PC-3 (cell line): ENCODE measurements at regions not wholly inside any gene's neighbourhood (a gene's known extent, or its start where the extent isn't known, plus 50 kb on each side); places are given as distances from the start of the nearest gene placed in this dataset.
"Not testable (repeated sequence)": the region's sequence is repeated elsewhere in the genome, so short reads cannot be mapped to it uniquely, and the experiment has no call there.

Source experiments
- ATAC-seq: fragments of 200-7000 bp; cut with Tn5 transposase; 2 replicates; pipeline ENCODE4 v1.9.1; 2020; ENCODE audit warnings: mild to moderate bottlenecking, moderate library complexity
- BruUV-seq: library from RNA; stranded (reverse); fragments of 400-500 nt; replicated peaks from 2 replicates; lab custom pipeline; 2021; lab: Mats Ljungman, UMichigan
- CTCF ChIA-PET: fragments of 300-600 bp; sonication (Branson Sonifier 250); formaldehyde crosslinking; loops from one replicate; lab custom pipeline; 2022; ENCODE audit warnings: antibody characterized with exemption; lab: Charles Lee
- POLR2A ChIA-PET: fragments of 300-600 bp; sonication (Branson Sonifier 250); formaldehyde crosslinking; loops from one replicate; lab custom pipeline; 2022; ENCODE audit warnings: antibody characterized with exemption; ENCODE audit not compliant: unreplicated experiment; lab: Charles Lee
- DNase-seq: peaks from one replicate; pipeline ENCODE4 v3.0.0-alpha.2; 2015
- H2AFZ ChIP-seq: fragments of 300-600 bp; sonication (generic); 2 replicates; pipeline ENCODE4 v1.6.0; 2016; ENCODE audit warnings: antibody characterized with exemption, low read length
- H3F3A ChIP-seq: fragments of 300-600 bp; sonication (generic); one replicate; pipeline ENCODE4 v1.6.0; 2017; ENCODE audit warnings: antibody characterized with exemption, low read length, control low read depth, mild to moderate bottlenecking; ENCODE audit not compliant: unreplicated experiment
- H3K27ac ChIP-seq: fragments of 300-600 bp; sonication (generic); 2 replicates; pipeline ENCODE4 v1.5.1; 2016; ENCODE audit warnings: mild to moderate bottlenecking, low read length
- H3K27me3 ChIP-seq: fragments of 300-600 bp; sonication (generic); 2 replicates; pipeline ENCODE4 v1.6.1; 2016; ENCODE audit warnings: low read length, mixed read lengths
- H3K36me3 ChIP-seq: fragments of 300-600 bp; sonication (generic); 2 replicates; pipeline ENCODE4 v1.6.1; 2016; ENCODE audit warnings: low read depth, mixed run types, low read length, mixed read lengths
- H3K4me1 ChIP-seq: fragments of 300-600 bp; sonication (generic); 2 replicates; pipeline ENCODE4 v1.5.1; 2016; ENCODE audit warnings: low read length; ENCODE audit not compliant: insufficient read depth
- H3K4me2 ChIP-seq: fragments of 300-600 bp; sonication (generic); 2 replicates; pipeline ENCODE4 v1.6.0; 2016; ENCODE audit warnings: low read length
- H3K4me3 ChIP-seq: fragments of 300-600 bp; sonication (generic); 2 replicates; pipeline ENCODE4 v1.5.1; 2016; ENCODE audit warnings: mild to moderate bottlenecking, low read length, mixed read lengths
- H3K79me2 ChIP-seq: fragments of 300-600 bp; sonication (generic); 2 replicates; pipeline ENCODE4 v1.6.1; 2017; ENCODE audit warnings: low read length, mixed read lengths
- H3K9ac ChIP-seq: fragments of 300-600 bp; sonication (generic); 2 replicates; pipeline ENCODE4 v1.6.0; 2016; ENCODE audit warnings: mild to moderate bottlenecking, low read length
- H3K9me2 ChIP-seq: fragments of 300-600 bp; sonication (generic); replicated peaks from 2 replicates; pipeline ENCODE4 v1.6.1; 2016; ENCODE audit warnings: mixed run types, low read length, mixed read lengths
- H3K9me3 ChIP-seq: fragments of 300-600 bp; sonication (generic); 2 replicates; pipeline ENCODE4 v1.6.1; 2016; ENCODE audit warnings: low read length, mixed read lengths
- H4K20me1 ChIP-seq: fragments of 300-600 bp; sonication (generic); 2 replicates; pipeline ENCODE4 v1.6.1; 2016; ENCODE audit warnings: low read length, mixed read lengths
- CTCF ChIP-seq: fragments of 300-600 bp; sonication (generic); conservative IDR thresholded peaks from 2 replicates; pipeline ENCODE4 v1.5.1; 2017; ENCODE audit warnings: antibody characterized with exemption, low read depth, mild to moderate bottlenecking, low read length
- EZH2 ChIP-seq: fragments of 300-600 bp; sonication (generic); IDR thresholded peaks from one replicate; pipeline ENCODE4 v1.6.1; 2017; ENCODE audit warnings: antibody characterized with exemption, mild to moderate bottlenecking, low read length; ENCODE audit not compliant: unreplicated experiment
- EZH2phosphoT487 ChIP-seq: fragments of 300-600 bp; sonication (generic); IDR thresholded peaks from 2 replicates; pipeline ENCODE4 v1.6.1; 2018; ENCODE audit warnings: mild to moderate bottlenecking, antibody characterized with exemption, low read length, borderline replicate concordance
- intact Hi-C: fragments of 100-400 bp; cut with micrococcal nuclease; formaldehyde crosslinking; loops from 2 replicates; pipeline ENCODE4 v1.9.0; 2023

GRCh38 chr12:59357811-59358210 is 238.0 kb upstream of the SLC16A7 start:
- CTCF ChIA-PET: no interaction called here
- Histone ChIP-seq H4K20me1 (no peaks in the 10 kb centered on the region), H3K36me3 (no peaks in the 10 kb centered on the region), H2AFZ (no peak overlapping the region), H3K9me3 (no peaks in the 10 kb centered on the region), H3K79me2 (no peaks in the 10 kb centered on the region), H3K4me3 (no peak overlapping the region), H3F3A (no peaks in the 10 kb centered on the region), H3K4me1 (no peaks in the 10 kb centered on the region), H3K27ac (no peak overlapping the region), H3K9ac (no peak overlapping the region), H3K4me2 (no peak overlapping the region), H3K27me3 (no peaks in the 10 kb centered on the region), H3K9me2 (no peaks in the 10 kb centered on the region)
- TF ChIP-seq EZH2phosphoT487: no peak
- no peak for TF ChIP-seq CTCF
- no peak for TF ChIP-seq EZH2
- ATAC-seq: no peak
- POLR2A ChIA-PET: no interaction called here
- intact Hi-C loops: no loop called here
- no TSS peak for BruUV-seq
- DNase-seq: no peak

- H2AFZ ChIP-seq, H3K4me1 ChIP-seq, H3K4me2 ChIP-seq, H3K36me3 ChIP-seq, H3K9me2 ChIP-seq, H3F3A ChIP-seq, H3K4me3 ChIP-seq, intact Hi-C loops, CTCF ChIA-PET, H3K79me2 ChIP-seq, H3K27me3 ChIP-seq, H4K20me1 ChIP-seq, POLR2A ChIA-PET, H3K9ac ChIP-seq, H3K27ac ChIP-seq, H3K9me3 ChIP-seq, BruUV-seq, ATAC-seq: not testable (repeated sequence)
- peak; percentile 61 for TF ChIP-seq CTCF
- DNase-seq: peak; percentile 32
Measured at GRCh38 chr12:59346248-59346647, 249.6 kb upstream of the SLC16A7 start.

- Histone ChIP-seq H3F3A (no peaks in the 10 kb centered on the region), H4K20me1 (no peaks in the 10 kb centered on the region), H3K27me3 (no peaks in the 10 kb centered on the region), H3K9ac (no peak overlapping the region), H3K4me2 (no peak overlapping the region), H3K36me3 (no peaks in the 10 kb centered on the region), H3K4me1 (no peaks in the 10 kb centered on the region), H3K79me2 (no peaks in the 10 kb centered on the region), H2AFZ (no peak overlapping the region), H3K9me3 (no peaks in the 10 kb centered on the region), H3K4me3 (no peak overlapping the region), H3K9me2 (no peaks in the 10 kb centered on the region), H3K27ac (no peak overlapping the region)
- no TSS peak for BruUV-seq
- ATAC-seq (no peak), DNase-seq (no peak)
- TF ChIP-seq EZH2phosphoT487 (no peak), EZH2 (no peak), CTCF (no peak)
- ChIA-PET POLR2A (no interaction called here), CTCF (no interaction called here)
- intact Hi-C loops: no loop called here
Measured at GRCh38 chr12:59345406-59345805, 250.4 kb upstream of the SLC16A7 start.
